Panc1 (cell line): ENCODE measurements at regions not wholly inside any gene's neighbourhood (a gene's known extent, or its start where the extent isn't known, plus 50 kb on each side); places are given as distances from the start of the nearest gene placed in this dataset.

ENCODE experiments used
- ATAC-seq: fragments of 200-7000 bp; cut with Tn5 transposase; 2 replicates; pipeline ENCODE4 v1.9.1; 2020; ENCODE audit warnings: mild to moderate bottlenecking, moderate library complexity
- BruUV-seq: library from RNA; stranded (reverse); fragments of 400-500 nt; replicated peaks from 2 replicates; lab custom pipeline; 2021; lab: Mats Ljungman, UMichigan
- CTCF ChIA-PET: fragments of 300-600 bp; sonication (Branson Sonifier 250); formaldehyde crosslinking; loops from one replicate; lab custom pipeline; 2022; ENCODE audit warnings: antibody characterized with exemption; lab: Charles Lee
- POLR2A ChIA-PET: fragments of 300-600 bp; sonication (Branson Sonifier 250); formaldehyde crosslinking; loops from one replicate; lab custom pipeline; 2022; ENCODE audit warnings: antibody characterized with exemption; lab: Charles Lee
- DNase-seq: peaks from one replicate; pipeline ENCODE4 v3.0.0-alpha.2; 2010; ENCODE audit warnings: low read depth, low spot score
- H3K27ac ChIP-seq: 2 replicates; pipeline ENCODE4 v1.5.1; 2011; ENCODE audit warnings: mild to moderate bottlenecking, low read length, inconsistent platforms
- H3K27me3 ChIP-seq: fragments of 200-500 bp; sonication (Bioruptor generic); 2 replicates; pipeline ENCODE4 v1.6.0; 2014; ENCODE audit warnings: low read length, inconsistent platforms; ENCODE audit not compliant: control insufficient read depth, insufficient read depth
- H3K36me3 ChIP-seq: fragments of 200-500 bp; sonication (Bioruptor generic); 2 replicates; pipeline ENCODE4 v1.5.1; 2014; ENCODE audit warnings: inconsistent platforms, mild to moderate bottlenecking, low read length, moderate library complexity; ENCODE audit not compliant: control insufficient read depth, insufficient read depth
- H3K4me1 ChIP-seq: 2 replicates; pipeline ENCODE4 v1.5.1; 2011; ENCODE audit warnings: inconsistent platforms, mild to moderate bottlenecking, low read length, moderate library complexity; ENCODE audit not compliant: control insufficient read depth, insufficient read depth
- H3K4me3 ChIP-seq, 2 experiments: 2 replicates each; pipeline ENCODE4 v1.5.1; 2011 to 2012; ENCODE audit warnings: low read depth in 2 of 2, low read length in 2 of 2, mild to moderate bottlenecking in 2 of 2, inconsistent platforms in 1 of 2, moderate library complexity in 1 of 2
- H3K9me3 ChIP-seq: fragments of 200-500 bp; sonication (Bioruptor generic); 2 replicates; pipeline ENCODE4 v1.5.1; 2014; ENCODE audit warnings: low read depth, mild to moderate bottlenecking, inconsistent platforms, low read length, moderate library complexity; ENCODE audit not compliant: control insufficient read depth, insufficient read depth
- CTCF ChIP-seq: fragments of 450-650 bp; IDR thresholded peaks from 2 replicates; pipeline ENCODE4 v1.5.1; 2017; ENCODE audit warnings: mild to moderate bottlenecking
- POLR2AphosphoS5 ChIP-seq: IDR thresholded peaks from 2 replicates; pipeline ENCODE4 v1.6.1; 2012; ENCODE audit warnings: mild to moderate bottlenecking, low read depth, low read length, moderate library complexity
- REST ChIP-seq, 2 experiments: IDR thresholded peaks; 2 replicates each; pipeline ENCODE4 v1.6.1; 2011 to 2012; ENCODE audit warnings: low read depth in 2 of 2, control low read depth in 1 of 2, low read length in 1 of 2, mild to moderate bottlenecking in 1 of 2, moderate library complexity in 1 of 2; ENCODE audit not compliant: insufficient read depth in 1 of 2
- SIN3A ChIP-seq: IDR thresholded peaks from 2 replicates; pipeline ENCODE4 v1.6.1; 2012; ENCODE audit warnings: low read depth, mild to moderate bottlenecking, low read length, moderate library complexity, borderline replicate concordance; ENCODE audit not compliant: insufficient read depth
- TCF7L2 ChIP-seq: IDR thresholded peaks from 2 replicates; pipeline ENCODE4 v1.6.1; 2011; ENCODE audit warnings: mild to moderate bottlenecking, low read depth, low read length, inconsistent platforms
- in situ Hi-C: cut with HindIII; loops from 2 replicates; pipeline ENCODE4 v1.10.0; 2016; ENCODE audit warnings: low sequenced_read_pairs, low pct_unique_long_range_greater_than_20kb
- intact Hi-C: fragments of 100-400 bp; cut with micrococcal nuclease; formaldehyde crosslinking; loops from one replicate; pipeline ENCODE4 v1.10.0; 2022; ENCODE audit not compliant: unreplicated experiment

GRCh38 chr20:21944227-21944626 lies 238.8 kb downstream of the PAX1 start:
- Histone ChIP-seq H3K4me1 (no peaks in the 10 kb centered on the region), H3K36me3 (no peaks in the 10 kb centered on the region), H3K4me3 (no peak overlapping the region), H3K27me3 (no peaks in the 10 kb centered on the region), H3K9me3 (no peaks in the 10 kb centered on the region), H3K27ac (no peak overlapping the region)
- ATAC-seq (no peak), DNase-seq (no peak)
- BruUV-seq = no TSS peak
- in situ Hi-C loops (no loop called here), intact Hi-C loops (no loop called here)
- no peak for TF ChIP-seq CTCF
- TF ChIP-seq POLR2AphosphoS5 = no peak
- no peak for TF ChIP-seq TCF7L2
- no peak for TF ChIP-seq SIN3A
- no peak for TF ChIP-seq REST (IDR thresholded peaks at IDR 0.05; ENCODE audit: insufficient read depth in 1 of 2, low read depth in 2 of 2, low read length in 1 of 2)
- ChIA-PET POLR2A (no interaction called here), CTCF (interaction anchor here (0.6 kb wide), 1 partner anchor 368 kb away, joined by 10 read pairs; no protein-coding TSS in a partner anchor)

GRCh38 chr20:21941941-21942805 lies 236.7 kb downstream of the PAX1 start:
- CTCF ChIA-PET = no interaction called here
- TF ChIP-seq REST (IDR thresholded peaks at IDR 0.05; ENCODE audit: insufficient read depth in 1 of 2, low read depth in 2 of 2, low read length in 1 of 2) (no peak), POLR2AphosphoS5 (no peak), TCF7L2 (no peak), SIN3A (no peak), CTCF (no peak)
- POLR2A ChIA-PET = no interaction called here
- intact Hi-C loops (no loop called here), in situ Hi-C loops (no loop called here)
- no peaks in the 10 kb centered on the region for H3K36me3 ChIP-seq
- no peaks in the 10 kb centered on the region for H3K4me1 ChIP-seq
- no peak overlapping the region for H3K4me3 ChIP-seq
- no peaks in the 10 kb centered on the region for H3K27me3 ChIP-seq
- ATAC-seq (no peak), DNase-seq (no peak)
- BruUV-seq = no TSS peak
- no peaks in the 10 kb centered on the region for H3K9me3 ChIP-seq
- H3K27ac ChIP-seq = no peak overlapping the region
